K562 (cell line): ENCODE measurements at regions not wholly inside any gene's neighbourhood (a gene's known extent, or its start where the extent isn't known, plus 50 kb on each side); places are given as distances from the start of the nearest gene placed in this dataset.

Source experiments
- DNMT1 ChIP-seq: fragments of 450-650 bp; IDR thresholded peaks from 2 replicates; pipeline ENCODE4 v1.6.1; 2016; ENCODE audit warnings: antibody characterized with exemption, mild to moderate bottlenecking
- ETV5 ChIP-seq: sonication (generic); formaldehyde crosslinking; IDR thresholded peaks from 2 replicates; pipeline ENCODE4 v1.4.0; 2020; ENCODE audit warnings: low read depth, mild to moderate bottlenecking, missing genetic modification reagents
- FOXJ2 ChIP-seq: fragments of 200-800 bp; sonication (Bioruptor generic); IDR thresholded peaks from 2 replicates; pipeline ENCODE4 v1.6.1; 2016; ENCODE audit warnings: missing genetic modification characterization, missing compliant biosample characterization
- IRF2 ChIP-seq: sonication (generic); formaldehyde crosslinking; IDR thresholded peaks from 2 replicates; pipeline ENCODE4 v1.8.1; 2022; ENCODE audit warnings: mild to moderate bottlenecking, missing genetic modification reagents
- LARP7 ChIP-seq: fragments of 450-650 bp; IDR thresholded peaks from 2 replicates; pipeline ENCODE4 v1.6.1; 2016
- MTA1 ChIP-seq: fragments of 450-650 bp; IDR thresholded peaks from 2 replicates; pipeline ENCODE4 v1.6.1; 2017; ENCODE audit warnings: borderline replicate concordance
- MYBL2 ChIP-seq, 2 experiments: fragments of 450-650 bp in 1 of 2; sonication (generic) in 1 of 2; formaldehyde crosslinking in 1 of 2; IDR thresholded peaks; 2 replicates each; pipeline versions ENCODE4 v1.6.1 to v1.8.1; 2017 to 2022; ENCODE audit warnings: borderline replicate concordance in 1 of 2, inconsistent platforms in 1 of 2, low read depth in 1 of 2, mild to moderate bottlenecking in 1 of 2, missing genetic modification reagents in 1 of 2, moderate library complexity in 1 of 2
- POLR2A ChIP-seq: fragments of 450-650 bp; conservative IDR thresholded peaks from 2 replicates; pipeline ENCODE4 v1.6.1; 2016
- POLR2H ChIP-seq: IDR thresholded peaks from 2 replicates; pipeline ENCODE4 v1.6.1; 2016; ENCODE audit warnings: missing genetic modification characterization, low read depth, mild to moderate bottlenecking, control low read depth, missing compliant biosample characterization, moderate library complexity
- RBM15 ChIP-seq: fragments of 200-400 bp; formaldehyde crosslinking; IDR thresholded peaks from 2 replicates; pipeline ENCODE4 v1.6.1; 2018; ENCODE audit warnings: mild to moderate bottlenecking, low read length, moderate library complexity; ENCODE audit not compliant: insufficient read depth
- SMARCA5 ChIP-seq: fragments of 450-650 bp; IDR thresholded peaks from 2 replicates; pipeline ENCODE4 v1.6.1; 2016
- SRF ChIP-seq, 2 experiments: fragments of 250-450, 450-650 bp in 1 of 2; sonication (Bioruptor Pico) in 1 of 2; sonication (generic) in 1 of 2; formaldehyde crosslinking; IDR thresholded peaks; 2 replicates each; pipeline versions ENCODE4 v1.5.0 to v1.5.1; 2020 to 2022; ENCODE audit warnings: mild to moderate bottlenecking in 1 of 2, missing genetic modification reagents in 1 of 2
- TAF9B ChIP-seq: fragments of 450-650 bp; IDR thresholded peaks from 2 replicates; pipeline ENCODE4 v1.6.1; 2018; ENCODE audit warnings: mild to moderate bottlenecking; ENCODE audit not compliant: partially characterized antibody
- TCFL5 ChIP-seq: fragments of 250-450 bp; sonication (Bioruptor Pico); conservative IDR thresholded peaks from 2 replicates; pipeline ENCODE4 v1.6.1; 2021; ENCODE audit warnings: mild to moderate bottlenecking, moderate library complexity, matching md5 sums
- ZNF232 ChIP-seq: sonication (generic); formaldehyde crosslinking; IDR thresholded peaks from 2 replicates; pipeline ENCODE4 v1.8.0; 2022; ENCODE audit warnings: mild to moderate bottlenecking, missing genetic modification reagents
- ZNF445 ChIP-seq: fragments of 250-450 bp; sonication (Bioruptor Pico); IDR thresholded peaks from 2 replicates; pipeline ENCODE4 v1.4.0; 2020; ENCODE audit warnings: low read depth, mild to moderate bottlenecking, moderate library complexity
- ZNF584 ChIP-seq: fragments of 200-800 bp; sonication (Bioruptor generic); IDR thresholded peaks from 2 replicates; pipeline ENCODE4 v1.6.1; 2016; ENCODE audit warnings: low read depth, mild to moderate bottlenecking, missing genetic modification characterization, missing compliant biosample characterization
- TF ChIP-seq, protein P1 (sequence below): fragments of 200-600 bp; sonication (generic); IDR thresholded peaks from one replicate; pipeline ENCODE4 v1.6.1; 2012; ENCODE audit warnings: mild to moderate bottlenecking, low read depth, low read length, inconsistent platforms

DNA sequence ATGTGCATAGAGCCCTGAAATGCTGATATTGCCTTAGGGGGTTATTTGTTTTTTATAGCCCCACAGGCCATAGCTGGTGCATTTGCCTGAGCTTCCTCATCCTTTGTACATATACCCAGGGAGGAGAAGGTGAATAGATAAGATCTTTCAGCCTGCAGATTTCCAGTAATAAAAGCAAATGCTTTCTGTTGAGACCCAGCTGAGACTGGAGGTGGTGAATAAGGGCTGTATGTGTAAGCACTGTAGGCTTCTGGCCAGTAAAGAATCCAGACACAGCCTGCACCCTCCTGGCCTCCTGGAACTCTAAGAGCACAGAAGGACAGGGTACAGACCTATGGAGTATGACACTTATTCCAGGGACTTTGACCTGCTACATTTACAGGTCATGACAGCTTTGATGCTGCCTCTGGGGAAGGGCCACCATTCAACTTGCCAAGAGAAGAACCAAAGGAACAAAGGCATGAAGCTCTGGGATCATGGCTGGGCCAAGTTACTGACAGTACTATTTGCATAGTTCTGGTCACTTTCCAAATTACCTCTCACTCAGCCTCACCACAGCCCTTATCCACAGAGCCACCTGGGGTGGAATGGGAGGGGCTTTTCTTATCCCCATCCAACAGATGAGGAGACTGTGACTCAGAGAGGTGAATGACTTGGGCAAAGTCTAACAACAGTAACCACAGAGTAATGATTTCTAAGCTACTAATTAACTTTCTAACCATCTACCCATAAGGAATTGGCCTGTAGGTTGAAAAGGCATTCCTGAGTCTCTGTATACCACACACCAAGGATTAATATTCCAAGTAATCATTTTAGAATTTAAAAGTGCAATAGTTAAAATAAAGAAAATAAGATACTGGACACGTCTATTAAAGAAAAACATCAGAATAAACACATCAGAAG is 604.5 kb upstream of the KLF4 start (continued):
- TF ChIP-seq DNMT1 (no peak), LARP7 (no peak), TAF9B (peak; percentile 70), POLR2H (tag) (0 out of 2 replicates have a peak, but pooled peaks have one; percentile 58), SRF (CRISPR knock-in tag; IDR thresholded peaks at IDR 0.05) (no peak), MYBL2 (IDR thresholded peaks at IDR 0.05; ENCODE audit: low read depth) (no peak), MYBL2 (CRISPR knock-in tag; IDR thresholded peaks at IDR 0.05; ENCODE audit: borderline replicate concordance) (no peak), IRF2 (CRISPR knock-in tag) (no peak), FOXJ2 (tag) (no peak), MTA1 (peak; percentile 75), ZNF584 (peak; percentile 58; the same call in 1 of the 2 replicates), RBM15 (no peak), TCFL5 (peak; percentile 34; the same call in 1 of the 2 replicates), POLR2A (no peak; the same call in 1 of the 2 replicates), ZNF232 (no peak), SMARCA5 (peak; percentile 26; the same call in 1 of the 2 replicates), ZNF445 (CRISPR knock-in tag) (no peak), ETV5 (0 out of 2 replicates have a peak, but pooled peaks have one; percentile 43)
- TF ChIP-seq, protein P1, sequence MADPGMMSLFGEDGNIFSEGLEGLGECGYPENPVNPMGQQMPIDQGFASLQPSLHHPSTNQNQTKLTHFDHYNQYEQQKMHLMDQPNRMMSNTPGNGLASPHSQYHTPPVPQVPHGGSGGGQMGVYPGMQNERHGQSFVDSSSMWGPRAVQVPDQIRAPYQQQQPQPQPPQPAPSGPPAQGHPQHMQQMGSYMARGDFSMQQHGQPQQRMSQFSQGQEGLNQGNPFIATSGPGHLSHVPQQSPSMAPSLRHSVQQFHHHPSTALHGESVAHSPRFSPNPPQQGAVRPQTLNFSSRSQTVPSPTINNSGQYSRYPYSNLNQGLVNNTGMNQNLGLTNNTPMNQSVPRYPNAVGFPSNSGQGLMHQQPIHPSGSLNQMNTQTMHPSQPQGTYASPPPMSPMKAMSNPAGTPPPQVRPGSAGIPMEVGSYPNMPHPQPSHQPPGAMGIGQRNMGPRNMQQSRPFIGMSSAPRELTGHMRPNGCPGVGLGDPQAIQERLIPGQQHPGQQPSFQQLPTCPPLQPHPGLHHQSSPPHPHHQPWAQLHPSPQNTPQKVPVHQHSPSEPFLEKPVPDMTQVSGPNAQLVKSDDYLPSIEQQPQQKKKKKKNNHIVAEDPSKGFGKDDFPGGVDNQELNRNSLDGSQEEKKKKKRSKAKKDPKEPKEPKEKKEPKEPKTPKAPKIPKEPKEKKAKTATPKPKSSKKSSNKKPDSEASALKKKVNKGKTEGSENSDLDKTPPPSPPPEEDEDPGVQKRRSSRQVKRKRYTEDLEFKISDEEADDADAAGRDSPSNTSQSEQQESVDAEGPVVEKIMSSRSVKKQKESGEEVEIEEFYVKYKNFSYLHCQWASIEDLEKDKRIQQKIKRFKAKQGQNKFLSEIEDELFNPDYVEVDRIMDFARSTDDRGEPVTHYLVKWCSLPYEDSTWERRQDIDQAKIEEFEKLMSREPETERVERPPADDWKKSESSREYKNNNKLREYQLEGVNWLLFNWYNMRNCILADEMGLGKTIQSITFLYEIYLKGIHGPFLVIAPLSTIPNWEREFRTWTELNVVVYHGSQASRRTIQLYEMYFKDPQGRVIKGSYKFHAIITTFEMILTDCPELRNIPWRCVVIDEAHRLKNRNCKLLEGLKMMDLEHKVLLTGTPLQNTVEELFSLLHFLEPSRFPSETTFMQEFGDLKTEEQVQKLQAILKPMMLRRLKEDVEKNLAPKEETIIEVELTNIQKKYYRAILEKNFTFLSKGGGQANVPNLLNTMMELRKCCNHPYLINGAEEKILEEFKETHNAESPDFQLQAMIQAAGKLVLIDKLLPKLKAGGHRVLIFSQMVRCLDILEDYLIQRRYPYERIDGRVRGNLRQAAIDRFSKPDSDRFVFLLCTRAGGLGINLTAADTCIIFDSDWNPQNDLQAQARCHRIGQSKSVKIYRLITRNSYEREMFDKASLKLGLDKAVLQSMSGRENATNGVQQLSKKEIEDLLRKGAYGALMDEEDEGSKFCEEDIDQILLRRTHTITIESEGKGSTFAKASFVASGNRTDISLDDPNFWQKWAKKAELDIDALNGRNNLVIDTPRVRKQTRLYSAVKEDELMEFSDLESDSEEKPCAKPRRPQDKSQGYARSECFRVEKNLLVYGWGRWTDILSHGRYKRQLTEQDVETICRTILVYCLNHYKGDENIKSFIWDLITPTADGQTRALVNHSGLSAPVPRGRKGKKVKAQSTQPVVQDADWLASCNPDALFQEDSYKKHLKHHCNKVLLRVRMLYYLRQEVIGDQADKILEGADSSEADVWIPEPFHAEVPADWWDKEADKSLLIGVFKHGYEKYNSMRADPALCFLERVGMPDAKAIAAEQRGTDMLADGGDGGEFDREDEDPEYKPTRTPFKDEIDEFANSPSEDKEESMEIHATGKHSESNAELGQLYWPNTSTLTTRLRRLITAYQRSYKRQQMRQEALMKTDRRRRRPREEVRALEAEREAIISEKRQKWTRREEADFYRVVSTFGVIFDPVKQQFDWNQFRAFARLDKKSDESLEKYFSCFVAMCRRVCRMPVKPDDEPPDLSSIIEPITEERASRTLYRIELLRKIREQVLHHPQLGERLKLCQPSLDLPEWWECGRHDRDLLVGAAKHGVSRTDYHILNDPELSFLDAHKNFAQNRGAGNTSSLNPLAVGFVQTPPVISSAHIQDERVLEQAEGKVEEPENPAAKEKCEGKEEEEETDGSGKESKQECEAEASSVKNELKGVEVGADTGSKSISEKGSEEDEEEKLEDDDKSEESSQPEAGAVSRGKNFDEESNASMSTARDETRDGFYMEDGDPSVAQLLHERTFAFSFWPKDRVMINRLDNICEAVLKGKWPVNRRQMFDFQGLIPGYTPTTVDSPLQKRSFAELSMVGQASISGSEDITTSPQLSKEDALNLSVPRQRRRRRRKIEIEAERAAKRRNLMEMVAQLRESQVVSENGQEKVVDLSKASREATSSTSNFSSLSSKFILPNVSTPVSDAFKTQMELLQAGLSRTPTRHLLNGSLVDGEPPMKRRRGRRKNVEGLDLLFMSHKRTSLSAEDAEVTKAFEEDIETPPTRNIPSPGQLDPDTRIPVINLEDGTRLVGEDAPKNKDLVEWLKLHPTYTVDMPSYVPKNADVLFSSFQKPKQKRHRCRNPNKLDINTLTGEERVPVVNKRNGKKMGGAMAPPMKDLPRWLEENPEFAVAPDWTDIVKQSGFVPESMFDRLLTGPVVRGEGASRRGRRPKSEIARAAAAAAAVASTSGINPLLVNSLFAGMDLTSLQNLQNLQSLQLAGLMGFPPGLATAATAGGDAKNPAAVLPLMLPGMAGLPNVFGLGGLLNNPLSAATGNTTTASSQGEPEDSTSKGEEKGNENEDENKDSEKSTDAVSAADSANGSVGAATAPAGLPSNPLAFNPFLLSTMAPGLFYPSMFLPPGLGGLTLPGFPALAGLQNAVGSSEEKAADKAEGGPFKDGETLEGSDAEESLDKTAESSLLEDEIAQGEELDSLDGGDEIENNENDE, result no peak
